ENCODE measurements at regions not wholly inside any gene's neighbourhood (a gene's known extent, or its start where the extent isn't known, plus 50 kb on each side); places are given as distances from the start of the nearest gene placed in this dataset.

GRCh38 chr21:17978895-17979294 lies 159.7 kb upstream of the C21orf91 start:
- DNase-seq: no peak

- DNase-seq: no peak
Observed at GRCh38 chr21:17976691-17977090, 157.5 kb upstream of the C21orf91 start.

DNA sequence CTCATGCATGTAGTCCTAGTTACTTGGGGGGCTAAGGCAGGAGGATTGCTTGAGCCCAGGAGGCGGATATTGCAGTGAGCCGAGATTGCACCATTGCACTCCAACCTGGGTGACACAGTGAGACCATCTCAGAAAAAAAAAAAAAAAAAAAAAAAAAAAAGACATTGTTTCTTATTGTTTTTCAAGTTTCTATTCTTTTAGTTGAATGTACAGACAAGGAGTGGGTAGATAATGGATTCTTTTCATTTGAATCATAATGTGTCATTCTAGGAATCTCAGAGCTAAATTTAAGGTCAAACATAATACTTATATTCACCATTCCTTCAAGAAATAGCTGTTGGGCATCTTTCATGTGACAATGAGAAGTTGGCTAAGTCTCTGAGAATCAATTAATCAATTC lies 157.0 kb upstream of the C21orf91 start:
- DNase-seq: no peak

DNA sequence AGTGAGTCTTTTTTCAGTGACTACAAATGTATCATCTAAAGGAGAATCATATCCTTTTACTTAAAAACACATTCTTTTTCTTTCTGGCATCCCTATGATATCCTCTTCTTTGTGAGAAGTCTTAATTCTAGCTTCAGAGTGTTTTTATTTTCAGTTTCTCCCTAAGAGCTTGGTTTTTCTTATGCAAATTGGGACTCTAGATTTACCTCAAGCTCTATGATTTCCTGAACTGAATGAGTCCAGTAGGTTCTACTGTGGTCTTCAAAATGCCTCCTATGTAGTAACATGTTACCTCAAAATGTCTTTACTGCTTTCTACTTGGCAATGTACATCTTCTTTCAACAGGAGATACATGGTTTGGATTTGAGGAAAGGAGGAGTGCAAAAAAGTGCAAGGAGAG lies 148.2 kb upstream of the C21orf91 start:
- no peak for DNase-seq

DNA sequence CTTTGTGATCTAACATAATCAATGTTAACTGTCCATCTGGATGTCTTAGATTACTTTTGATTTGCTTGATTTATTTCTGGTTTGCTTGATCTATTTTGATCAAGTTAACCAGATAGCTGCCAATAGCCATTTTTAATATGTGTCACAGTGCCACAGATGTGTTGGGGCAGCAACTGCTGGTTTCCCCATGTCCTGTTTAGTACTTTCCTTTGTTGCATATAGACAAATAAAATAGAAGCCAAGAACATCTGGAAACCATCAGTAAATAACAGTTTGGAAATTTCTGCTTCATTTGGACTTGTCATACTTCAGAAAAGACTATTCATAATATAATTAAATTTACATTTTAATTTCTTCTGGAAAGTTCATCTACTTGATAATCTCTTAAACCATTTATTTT lies 145.6 kb upstream of the C21orf91 start:
- DNase-seq: no peak

DNA sequence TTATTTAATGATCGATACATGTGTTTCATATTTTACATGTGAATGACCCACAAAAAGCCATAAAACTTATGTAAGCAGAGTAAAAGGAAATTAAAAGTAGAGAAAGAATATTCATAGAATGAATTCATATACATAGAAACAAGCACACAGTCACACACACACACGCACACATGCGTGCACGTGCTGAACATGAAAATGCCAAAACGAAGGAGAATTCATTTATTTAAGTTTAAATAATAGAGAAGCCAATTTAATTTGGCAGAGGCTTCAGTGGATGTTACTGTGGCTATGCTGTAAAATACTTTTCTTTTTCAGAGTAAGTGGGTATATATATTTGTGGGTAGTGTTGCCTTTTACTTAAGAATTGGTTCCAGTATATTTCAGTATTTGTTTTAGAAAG lies 145.0 kb upstream of the C21orf91 start:
- DNase-seq: no peak

GRCh38 chr21:17950591-17950990 lies 131.4 kb upstream of the C21orf91 start:
- DNase-seq: no peak

- no peak for DNase-seq
Observed at GRCh38 chr21:17949421-17949820, 130.3 kb upstream of the C21orf91 start.

DNA sequence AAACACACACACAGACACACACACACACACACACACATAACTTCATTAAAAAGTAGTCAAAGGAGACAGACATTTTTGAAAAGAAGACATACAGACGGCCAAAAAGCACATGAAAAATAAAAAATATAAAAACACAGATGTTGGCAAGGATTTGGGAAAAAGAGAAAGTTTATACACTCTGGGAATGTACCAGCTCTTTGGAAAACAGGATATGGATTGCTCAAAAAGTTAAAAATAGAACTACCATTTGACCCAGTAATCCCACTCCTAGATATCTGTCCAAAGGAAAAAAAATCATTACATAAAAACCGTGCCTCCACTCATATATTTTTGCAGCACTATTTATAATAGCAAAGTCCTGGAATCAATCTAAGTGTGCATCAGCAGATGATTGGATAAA lies 128.4 kb upstream of the C21orf91 start:
- DNase-seq: no peak

DNA sequence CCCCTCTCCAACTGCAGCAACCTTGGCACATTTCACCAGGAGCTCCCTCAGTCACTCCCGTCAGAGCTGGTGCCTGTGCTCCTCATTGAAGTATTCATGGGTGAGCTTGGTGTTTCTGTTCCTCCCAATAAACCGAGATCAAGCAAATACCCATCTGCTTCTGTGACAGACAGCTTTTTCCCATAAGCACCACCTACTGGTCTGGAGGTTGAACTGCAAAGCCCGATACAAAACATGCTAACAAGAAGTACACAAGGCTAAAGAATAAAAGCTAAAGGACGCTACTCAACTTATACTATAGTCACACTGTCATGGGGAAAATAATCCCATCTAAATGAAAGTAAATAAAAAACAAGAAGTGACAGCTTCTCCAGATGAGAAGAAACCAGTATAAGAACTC lies 111.9 kb upstream of the C21orf91 start:
- no peak for DNase-seq

DNA sequence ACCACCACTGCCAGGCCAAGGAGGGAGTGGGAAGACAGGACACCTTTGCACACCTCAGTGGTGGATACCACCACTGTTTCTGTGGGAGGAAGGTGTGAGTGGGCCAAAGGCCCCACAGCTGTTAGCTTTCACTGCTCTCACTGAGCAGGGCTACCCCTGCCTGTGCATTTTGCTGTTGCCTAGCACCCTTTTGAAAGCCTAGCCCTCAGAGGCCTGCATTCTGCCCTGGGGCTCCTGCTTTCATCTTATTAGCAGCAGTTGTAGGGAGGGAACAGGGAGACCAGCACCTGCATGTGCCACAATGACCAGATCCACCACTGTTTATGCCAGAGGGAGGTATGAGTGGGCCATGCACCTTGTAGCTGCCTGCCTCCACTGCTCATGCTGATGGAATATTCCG lies 110.9 kb upstream of the C21orf91 start:
- DNase-seq: no peak

- DNase-seq: no peak
Observed at GRCh38 chr21:17929510-17929909, 110.4 kb upstream of the C21orf91 start.

DNA sequence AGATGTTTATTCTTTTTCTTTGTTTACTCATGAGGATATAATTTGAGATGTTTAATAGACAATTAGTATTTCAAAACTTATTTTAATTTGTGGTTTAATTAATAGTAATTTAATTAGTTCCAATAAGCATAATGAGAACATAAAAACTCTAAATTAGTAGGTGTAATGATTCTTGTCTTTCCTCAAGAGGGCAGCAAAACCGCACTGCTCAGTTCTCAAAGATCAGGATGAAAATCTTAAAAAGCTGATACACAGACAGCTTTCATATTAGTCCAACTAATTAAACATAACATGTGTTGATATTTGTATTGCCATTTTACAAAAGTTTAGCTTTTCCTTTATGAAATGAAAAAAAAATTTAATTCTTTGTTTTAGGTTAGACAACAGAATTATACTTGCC lies 106.7 kb upstream of the C21orf91 start:
- DNase-seq: no peak

DNA sequence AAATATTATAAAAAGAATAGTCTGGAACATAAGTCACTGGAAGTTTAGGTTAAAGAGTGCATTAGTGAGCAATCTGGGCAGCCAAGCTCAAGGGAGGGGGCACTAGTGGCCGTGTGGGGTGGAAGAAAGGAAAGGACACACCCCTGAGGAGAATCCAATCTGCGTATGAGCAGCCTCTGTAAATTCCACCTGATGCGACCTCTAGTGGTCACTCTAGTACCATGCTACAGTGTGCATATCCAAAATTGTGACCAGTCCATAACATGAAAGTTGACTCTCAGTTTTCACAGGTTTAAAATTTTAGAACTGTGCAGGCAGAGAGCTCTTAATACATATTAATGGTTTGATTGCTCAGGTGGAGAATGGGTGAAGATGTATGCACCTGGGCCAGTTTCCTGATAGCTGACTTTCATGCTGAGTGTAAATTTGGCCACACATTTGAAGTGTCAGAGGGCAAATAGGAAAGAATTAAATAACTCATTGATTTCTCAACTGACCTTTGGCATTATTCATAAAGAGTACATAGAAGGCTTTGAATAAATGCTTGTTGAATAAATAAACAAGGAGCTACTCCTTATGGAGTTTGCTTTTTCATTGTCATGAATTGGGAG lies 105.9 kb upstream of the C21orf91 start:
- peak; percentile 57 for DNase-seq

GRCh38 chr21:17921579-17922530 lies 102.7 kb upstream of the C21orf91 start:
- DNase-seq: no peak

DNA sequence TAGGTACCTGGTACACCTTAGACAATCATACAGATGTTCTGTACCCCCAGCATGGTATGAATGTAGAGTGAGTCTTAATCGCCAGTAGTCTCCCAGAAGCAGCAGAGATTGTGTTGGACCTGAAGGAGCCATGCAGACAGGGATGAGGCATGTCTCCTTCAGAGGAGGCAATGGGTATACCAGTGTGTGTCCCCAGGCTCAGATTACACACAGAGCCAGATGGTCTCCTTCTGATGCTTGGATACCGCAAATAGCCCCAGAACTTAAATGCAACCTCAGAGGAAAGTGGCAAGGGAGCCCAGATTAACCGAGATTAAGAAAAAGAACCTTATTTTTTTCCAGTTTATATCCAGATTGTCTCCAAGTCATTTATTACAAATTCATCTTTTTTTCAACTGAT lies 96.8 kb upstream of the C21orf91 start:
- DNase-seq: no peak

- DNase-seq: no peak
Observed at GRCh38 chr21:17911628-17912027, 92.5 kb upstream of the C21orf91 start.

GRCh38 chr21:17903929-17904639 lies 84.9 kb upstream of the C21orf91 start:
- DNase-seq: no peak

DNA sequence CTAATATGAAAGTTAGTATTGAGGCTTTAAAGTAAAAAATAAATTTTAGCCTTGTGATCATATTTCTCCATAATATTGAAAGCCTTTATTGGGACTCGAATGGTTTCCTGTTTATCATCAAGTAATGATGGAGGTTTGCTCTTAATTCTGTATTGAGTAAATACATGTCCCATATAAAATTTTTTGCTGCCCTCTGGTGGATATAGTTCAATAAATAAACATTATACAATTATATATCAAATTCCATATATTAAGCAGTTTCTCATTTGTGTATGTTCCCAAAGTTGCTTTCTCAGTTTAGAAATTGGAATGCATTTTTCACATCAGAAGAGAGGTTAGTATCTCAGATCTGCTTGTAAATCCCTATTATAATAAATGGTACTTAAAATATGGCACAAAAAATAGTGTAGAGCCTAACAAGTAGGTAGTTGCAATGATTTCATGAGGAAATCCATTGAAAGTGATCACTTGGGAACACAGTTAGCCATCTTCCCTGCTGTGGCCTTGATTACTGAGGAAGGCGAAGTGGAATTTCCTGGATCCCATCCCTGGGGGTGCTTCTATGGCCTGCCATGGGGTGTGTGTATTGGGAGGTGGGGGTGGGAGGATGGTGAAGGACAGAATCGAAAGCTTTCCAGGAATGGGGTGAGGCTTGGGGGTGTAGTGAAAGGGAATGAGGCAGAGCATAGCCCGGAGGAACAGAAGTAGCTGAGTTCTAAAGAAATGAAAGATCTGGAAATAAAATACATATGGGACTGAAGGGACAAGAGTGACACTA lies 84.1 kb upstream of the C21orf91 start:
- no peak for DNase-seq

DNA sequence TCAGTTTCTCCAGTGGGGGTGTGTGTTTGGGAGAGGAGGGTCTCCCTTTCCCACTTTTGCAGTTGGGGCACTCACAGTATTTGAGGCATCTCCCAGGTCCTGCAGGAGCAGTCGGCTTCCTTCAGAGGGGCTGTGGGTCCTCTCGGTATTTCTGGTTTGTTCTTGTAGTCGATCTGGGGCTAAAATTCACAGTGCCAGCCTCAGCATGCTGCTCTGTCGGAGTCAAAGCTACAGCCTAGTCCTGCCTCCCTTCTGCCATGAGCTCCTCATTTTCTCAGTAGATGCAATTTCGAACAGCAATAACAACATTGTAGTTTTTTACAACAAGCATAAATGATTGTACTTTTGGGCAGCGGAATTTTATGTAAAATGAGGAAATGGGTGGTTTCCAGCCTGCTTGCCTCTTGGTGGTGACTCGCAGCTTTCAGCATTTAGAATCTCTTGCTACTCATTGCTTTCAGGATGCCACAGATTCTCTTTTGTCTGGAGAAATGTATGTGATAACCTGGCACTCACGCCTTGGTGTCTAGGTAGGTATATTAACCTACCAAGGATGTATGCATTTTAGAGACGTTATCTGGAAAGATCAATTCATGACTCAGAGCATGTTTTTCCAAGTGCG lies 82.4 kb upstream of the C21orf91 start:
- no peak for DNase-seq

DNA sequence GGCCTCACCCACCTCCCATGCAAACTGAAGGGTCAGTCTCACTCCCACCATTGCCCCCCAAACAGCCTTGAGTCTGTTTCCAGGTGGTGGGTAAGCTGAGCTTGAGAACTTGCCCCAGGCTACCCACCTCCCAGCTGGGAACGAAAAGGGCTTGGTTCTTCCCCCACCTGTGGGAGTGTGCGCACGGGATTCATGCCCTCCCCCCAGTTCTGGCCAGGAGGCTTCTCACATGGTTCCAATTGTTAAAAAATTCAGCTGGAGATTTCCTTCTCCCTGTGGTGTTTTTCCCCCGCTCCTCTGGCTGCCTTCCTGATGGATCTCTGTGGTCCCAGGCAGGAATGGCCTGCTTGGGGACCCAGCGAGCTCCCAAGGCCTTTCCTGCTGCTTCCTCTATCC lies 81.8 kb upstream of the C21orf91 start:
- no peak for DNase-seq

DNA sequence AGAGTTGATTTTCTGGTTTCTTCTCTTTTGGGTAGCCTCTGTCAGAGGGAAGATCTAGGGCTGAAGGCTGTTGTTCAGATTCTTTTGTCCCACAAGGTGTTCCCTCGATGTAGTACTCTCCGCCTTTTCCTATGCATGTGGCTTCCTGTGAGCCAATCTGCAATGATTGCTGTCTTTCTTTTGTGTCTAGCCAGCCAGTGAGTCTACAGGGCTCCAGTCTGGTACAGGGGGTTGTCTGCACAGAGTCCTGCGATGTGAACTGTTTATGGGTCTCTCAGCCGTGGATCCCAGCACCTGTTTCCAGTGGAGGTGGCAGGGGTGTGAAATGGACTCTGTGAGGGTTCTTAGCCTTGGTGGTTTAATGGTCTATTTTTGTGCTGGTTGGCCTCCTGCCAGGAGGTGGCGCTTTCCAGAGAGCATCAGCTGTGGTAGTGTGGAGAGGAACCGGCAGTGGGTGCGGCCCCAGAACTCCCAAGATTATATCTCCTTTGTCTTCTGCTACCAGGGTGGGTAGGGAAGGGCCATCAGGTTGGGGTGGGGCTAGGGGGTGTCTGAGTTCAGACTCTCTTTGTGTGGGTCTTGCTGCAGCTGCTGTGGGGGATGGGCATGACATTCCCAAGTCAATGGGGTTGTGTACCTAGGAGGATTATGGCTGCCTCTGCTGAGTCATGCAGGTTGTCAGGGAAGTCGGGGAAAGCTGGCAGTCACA lies 81.3 kb upstream of the C21orf91 start:
- DNase-seq: no peak
